K562 (cell line): ENCODE measurements at regions not wholly inside any gene's neighbourhood (a gene's known extent, or its start where the extent isn't known, plus 50 kb on each side); places are given as distances from the start of the nearest gene placed in this dataset.
"Not testable (repeated sequence)": the region's sequence is repeated elsewhere in the genome, so short reads cannot be mapped to it uniquely, and the experiment has no call there.

ENCODE experiments used
- ATAC-seq: fragments of 200-7000 bp; cut with Tn5 transposase; 3 replicates; pipeline ENCODE4 v1.9.1; 2020; ENCODE audit warnings: moderate library complexity
- BruUV-seq: library from RNA; stranded (reverse); fragments of 400-500 nt; replicated peaks from 2 replicates; lab custom pipeline; 2021; lab: Mats Ljungman, UMichigan
- CTCF ChIA-PET: fragments of 300-600 bp; formaldehyde crosslinking; extraction: SDS; loops from one replicate; lab custom pipeline; 2021; ENCODE audit warnings: low intra/inter-chr PET ratio; lab: Yijun Ruan, JAX
- POLR2A ChIA-PET: fragments of 300-600, 350-650 bp; sonication (Branson Sonifier 250); formaldehyde crosslinking; extraction: SDS; loops from one replicate; lab custom pipeline; 2021; ENCODE audit warnings: antibody characterized with exemption, inconsistent platforms; lab: Yijun Ruan, JAX
- DNase-seq, 4 experiments: peaks; one replicate each; pipeline versions ENCODE4 v3.0.0 to v3.0.0-alpha.2; 2011 to 2018; ENCODE audit warnings: low spot score in 3 of 4, mixed read lengths in 3 of 4; ENCODE audit errors: extremely low read depth in 1 of 4
- FAIRE-seq: peaks from 2 replicates; lab custom pipeline; 2011; peaks lifted over from hg19 to GRCh38; lab: Jason Lieb, UNC
- H2AFZ ChIP-seq: 2 replicates; pipeline ENCODE4 v1.6.0; 2011; ENCODE audit warnings: low read depth, low read length, control low read depth, inconsistent platforms
- H3K27ac ChIP-seq: fragments of 200-600 bp; 3 replicates; pipeline ENCODE4 v1.8.0; 2011; ENCODE audit warnings: low read depth, mild to moderate bottlenecking, control low read depth, inconsistent platforms, low read length, moderate library complexity, mixed read lengths; ENCODE audit errors: extremely low read depth
- H3K27me3 ChIP-seq, 2 experiments: fragments of 300-600 bp in 1 of 2; 2 replicates in 1 of 2; 3 replicates in 1 of 2; pipeline versions ENCODE4 v1.6.0 to v1.8.0; 2011; ENCODE audit warnings: inconsistent platforms in 2 of 2, low read length in 2 of 2, mild to moderate bottlenecking in 1 of 2, mixed read lengths in 1 of 2, moderate library complexity in 1 of 2; ENCODE audit not compliant: control insufficient read depth in 2 of 2, insufficient read depth in 2 of 2
- H3K36me3 ChIP-seq: fragments of 300-600 bp; 3 replicates; pipeline ENCODE4 v1.8.0; 2011; ENCODE audit warnings: mild to moderate bottlenecking, low read length, inconsistent platforms; ENCODE audit not compliant: control insufficient read depth, insufficient read depth
- H3K4me1 ChIP-seq, 2 experiments: fragments of 200-600 bp in 1 of 2; replicated peaks in 1 of 2; 2 replicates in 1 of 2; 3 replicates in 1 of 2; pipeline versions ENCODE4 v1.5.1 to v1.8.0; 2011; ENCODE audit warnings: inconsistent platforms in 2 of 2, low read length in 2 of 2, mild to moderate bottlenecking in 1 of 2, mixed read lengths in 1 of 2, moderate library complexity in 1 of 2; ENCODE audit not compliant: control insufficient read depth in 2 of 2, insufficient read depth in 2 of 2
- H3K4me2 ChIP-seq: 2 replicates; pipeline ENCODE4 v1.6.1; 2011; ENCODE audit warnings: low read length, control low read depth, inconsistent platforms, mixed read lengths; ENCODE audit not compliant: insufficient read depth
- H3K4me3 ChIP-seq: fragments of 200-600 bp; sonication (generic), shearing (Covaris generic); 2 replicates; pipeline ENCODE4 v1.5.1; 2016; ENCODE audit warnings: control low read depth, inconsistent platforms
- H3K79me2 ChIP-seq: fragments of 200-600 bp; 3 replicates; pipeline ENCODE4 v1.8.0; 2011; ENCODE audit warnings: low read length, inconsistent platforms; ENCODE audit not compliant: control insufficient read depth, insufficient read depth
- H3K9ac ChIP-seq, 2 experiments: 2 replicates each; pipeline versions ENCODE4 v1.6.0 to v1.6.1; 2011; ENCODE audit warnings: low read depth in 2 of 2, low read length in 2 of 2, control low read depth in 1 of 2, inconsistent platforms in 1 of 2, mild to moderate bottlenecking in 1 of 2, mixed read lengths in 1 of 2; ENCODE audit not compliant: insufficient read depth in 1 of 2
- H3K9me1 ChIP-seq: one replicate; pipeline ENCODE4 v1.6.0; 2011; ENCODE audit warnings: inconsistent platforms, mild to moderate bottlenecking, low read length, moderate library complexity; ENCODE audit not compliant: control insufficient read depth, insufficient read depth
- H3K9me3 ChIP-seq: replicated peaks from 2 replicates; pipeline ENCODE4 v1.5.1; 2011; ENCODE audit warnings: low read depth, low read length, inconsistent platforms; ENCODE audit not compliant: control insufficient read depth, insufficient read depth
- H4K20me1 ChIP-seq: replicated peaks from 2 replicates; pipeline ENCODE4 v1.6.1; 2011; ENCODE audit warnings: low read length, inconsistent platforms, mixed read lengths; ENCODE audit not compliant: control insufficient read depth, insufficient read depth
- WGBS: fragments of 100-300 bp; shearing (Covaris generic); methylation state at CpG from one replicate; pipeline ENCODE4 v1.1.6; 2016; ENCODE audit warnings: low coverage, mixed read lengths; ENCODE audit not compliant: insufficient coverage; ENCODE audit errors: missing lambda C conversion rate; 5-methylcytosine and 5-hydroxymethylcytosine counted together
- in situ Hi-C: fragments of 300-500 bp; cut with MboI; formaldehyde crosslinking; loops from 4 replicates; pipeline ENCODE4 v1.15.0; 2018; ENCODE audit warnings: inconsistent platforms, mixed read lengths
- intact Hi-C: fragments of 100-400 bp; cut with micrococcal nuclease; formaldehyde crosslinking; loops from 2 replicates; pipeline ENCODE4 v1.14.2; 2022

GRCh38 chr1:188812153-188812552 lies 1665.5 kb downstream of the BRINP3 start:
- POLR2A ChIA-PET, H3K9me1 ChIP-seq, H3K27me3 ChIP-seq, DNase-seq, CTCF ChIA-PET, H3K9ac ChIP-seq, ATAC-seq, intact Hi-C loops, H3K9me3 ChIP-seq, FAIRE-seq, H2AFZ ChIP-seq, H3K4me2 ChIP-seq, BruUV-seq, H3K79me2 ChIP-seq, in situ Hi-C loops, H3K4me1 ChIP-seq, H3K4me3 ChIP-seq, H3K27ac ChIP-seq, H4K20me1 ChIP-seq, H3K36me3 ChIP-seq: not testable (repeated sequence)
- WGBS, result 0% methylated on average over 2 of the region's 2 CpGs

DNA sequence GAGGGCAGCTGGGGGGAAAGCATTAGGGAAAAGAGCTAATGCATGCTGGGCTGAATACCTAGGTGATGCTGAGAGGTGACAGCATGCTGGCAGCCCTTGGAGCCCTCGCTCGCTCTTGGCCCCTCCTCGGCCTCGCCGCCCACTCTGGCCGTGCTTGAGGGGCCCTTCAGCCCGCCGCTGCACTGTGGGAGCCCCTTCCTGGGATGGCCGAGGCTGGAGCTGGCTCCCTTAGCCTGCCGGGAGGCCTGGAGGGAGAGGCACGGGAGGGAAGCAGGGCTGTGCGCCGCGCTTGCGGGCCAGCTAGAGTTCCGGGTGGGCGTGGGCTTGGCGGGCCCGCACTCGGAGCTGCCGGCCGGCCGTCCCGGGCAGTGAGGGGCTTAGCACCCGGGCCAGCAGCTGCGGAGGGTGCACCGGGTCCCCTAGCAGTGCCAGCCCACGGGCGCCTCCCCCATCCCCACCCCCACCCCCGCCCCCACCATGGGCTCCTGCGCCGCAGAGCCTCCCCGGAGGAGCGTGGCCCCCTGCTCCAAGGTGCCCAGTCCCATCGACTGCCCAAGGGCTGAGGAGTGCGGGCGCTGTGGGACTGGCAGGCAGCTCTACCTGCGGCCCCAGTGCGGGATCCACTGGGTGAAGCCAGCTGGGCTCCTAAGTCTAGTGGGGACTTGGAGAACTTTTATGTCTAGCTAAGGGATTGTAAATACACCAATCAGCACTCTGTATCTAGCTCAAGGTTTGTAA lies 1664.7 kb downstream of the BRINP3 start:
- ATAC-seq, H3K4me1 ChIP-seq, CTCF ChIA-PET, FAIRE-seq, H3K27ac ChIP-seq, intact Hi-C loops, H3K9me3 ChIP-seq, H3K36me3 ChIP-seq, H3K79me2 ChIP-seq, POLR2A ChIA-PET, H3K9ac ChIP-seq, H3K9me1 ChIP-seq, H2AFZ ChIP-seq, H3K4me3 ChIP-seq, BruUV-seq, H3K27me3 ChIP-seq, H4K20me1 ChIP-seq, DNase-seq, in situ Hi-C loops, H3K4me2 ChIP-seq: not testable (repeated sequence)
- WGBS, result 4% methylated on average over 25 of the region's 39 CpGs
